IPS-NIHi7 (cell line): ENCODE measurements at regions not wholly inside any gene's neighbourhood (a gene's known extent, or its start where the extent isn't known, plus 50 kb on each side); places are given as distances from the start of the nearest gene placed in this dataset.
"Not testable (repeated sequence)": the region's sequence is repeated elsewhere in the genome, so short reads cannot be mapped to it uniquely, and the experiment has no call there.

Experiments
- DNase-seq: peaks from one replicate; pipeline ENCODE4 v3.0.0; 2012; ENCODE audit warnings: mixed read lengths; ENCODE audit errors: extremely low spot score

- no peak for DNase-seq
Observed at GRCh38 chr6:90689172-90689571, 102.3 kb upstream of the MAP3K7 start.

- DNase-seq: no peak
Observed at GRCh38 chr6:90687775-90688380, 101.0 kb upstream of the MAP3K7 start.

DNA sequence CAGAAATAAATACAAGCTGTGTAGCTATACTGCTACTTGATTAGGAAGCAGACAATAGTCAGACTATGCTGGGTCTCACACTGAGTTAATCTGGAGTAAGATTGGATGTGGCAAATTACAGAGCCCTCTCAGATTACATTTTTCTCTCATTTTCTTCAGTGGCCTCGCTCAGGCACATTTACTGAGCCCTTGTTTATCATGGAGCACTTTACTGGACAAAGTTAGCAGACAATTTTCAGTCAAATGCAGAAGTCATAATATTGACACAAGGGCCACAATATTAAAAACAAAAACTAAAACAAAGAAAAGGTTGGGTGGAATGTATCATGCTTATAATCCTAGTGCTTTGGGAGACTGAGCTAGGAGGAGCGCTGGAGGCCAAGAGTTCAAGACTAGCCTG, 95.0 kb upstream of the MAP3K7 start:
- DNase-seq: no peak

- no peak for DNase-seq
Observed at GRCh38 chr6:90678049-90678779, 91.3 kb upstream of the MAP3K7 start.

DNA sequence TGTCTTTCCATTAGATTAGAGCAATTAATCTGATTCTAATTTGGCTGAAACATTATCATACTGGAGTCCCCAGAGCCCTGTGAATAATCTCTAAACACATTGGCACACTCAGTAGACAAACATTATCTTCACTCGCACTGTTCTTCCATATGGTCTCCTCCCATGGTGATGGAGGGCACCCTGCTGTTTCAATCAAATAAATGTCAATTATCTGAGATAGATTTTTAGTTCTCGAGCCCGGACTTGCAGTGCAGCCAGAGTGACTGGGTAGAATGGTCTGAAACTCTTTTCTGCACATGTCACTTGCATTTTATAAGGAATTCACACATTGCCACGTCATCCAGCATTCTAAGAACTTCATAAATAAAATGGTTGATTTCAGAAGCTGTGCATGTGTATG, 90.6 kb upstream of the MAP3K7 start:
- DNase-seq: no peak

- peak; percentile 78 for DNase-seq
Observed at GRCh38 chr6:90676516-90677300, 89.8 kb upstream of the MAP3K7 start.

GRCh38 chr6:90675107-90675506, 88.2 kb upstream of the MAP3K7 start:
- DNase-seq: not testable (repeated sequence)

DNA sequence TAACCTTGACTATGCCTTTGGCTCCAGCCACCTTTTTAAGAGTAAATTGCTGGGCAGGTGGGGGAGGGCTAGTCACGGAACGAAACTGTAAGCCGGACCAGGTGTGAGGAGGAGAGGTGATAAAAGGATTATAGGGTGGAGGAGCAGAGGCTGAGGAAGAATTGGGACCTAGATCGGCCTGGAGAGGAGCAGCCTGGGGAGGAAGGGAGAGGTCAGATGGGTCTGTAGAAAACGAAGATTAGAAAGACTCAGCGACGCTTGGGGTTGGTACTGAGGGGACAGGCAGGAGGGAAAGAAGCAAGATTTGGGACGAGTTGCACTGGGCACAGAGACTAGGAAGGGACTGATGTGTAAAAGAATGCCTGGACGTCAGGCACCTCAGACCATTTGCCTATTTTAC, 87.2 kb upstream of the MAP3K7 start:
- DNase-seq: not testable (repeated sequence)

GRCh38 chr6:90669846-90670245, 83.0 kb upstream of the MAP3K7 start:
- no peak for DNase-seq

GRCh38 chr6:90669420-90669819, 82.5 kb upstream of the MAP3K7 start:
- no peak for DNase-seq

GRCh38 chr6:90668141-90668540, 81.3 kb upstream of the MAP3K7 start:
- DNase-seq: no peak

- no peak for DNase-seq
Observed at GRCh38 chr6:90663873-90664272, 77.0 kb upstream of the MAP3K7 start.

DNA sequence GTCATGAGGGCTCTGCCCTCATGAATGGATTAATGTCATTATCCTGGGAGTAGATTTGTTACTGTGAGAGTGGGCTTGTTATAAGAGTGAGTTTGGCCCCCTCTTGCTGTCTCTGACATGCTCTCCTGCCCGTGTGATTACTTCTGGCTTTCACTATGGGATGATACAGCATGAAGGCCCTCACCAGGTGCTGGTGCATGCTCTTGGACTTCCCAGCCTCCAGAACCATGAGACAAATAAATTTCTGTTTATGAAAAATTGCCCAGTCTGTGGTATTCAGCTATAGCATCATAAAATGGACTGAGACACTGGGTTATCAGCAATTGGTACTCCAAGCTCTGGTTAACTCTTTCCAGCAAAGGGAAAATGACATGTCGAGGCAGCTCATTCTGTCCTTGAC, 76.2 kb upstream of the MAP3K7 start:
- no peak for DNase-seq

DNA sequence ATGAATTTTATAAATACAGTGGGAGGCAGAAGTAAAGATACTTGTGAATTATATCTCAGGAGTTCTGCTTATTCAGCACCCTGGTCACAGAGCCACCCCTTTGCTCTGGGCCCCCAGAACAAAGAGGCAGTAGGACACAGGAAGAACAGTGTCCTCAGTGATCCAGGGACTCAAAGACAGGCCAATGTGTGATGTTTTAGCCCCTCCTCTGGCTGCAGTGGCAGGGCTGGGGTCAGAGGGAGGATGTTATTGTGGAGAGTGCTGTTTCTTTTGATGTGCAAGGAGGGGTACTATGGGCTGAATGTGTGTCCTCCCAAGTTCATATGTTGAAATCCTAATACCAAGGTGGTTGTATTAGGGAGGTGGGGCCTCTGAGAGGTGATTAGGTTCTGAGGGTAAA, 74.1 kb upstream of the MAP3K7 start:
- no peak for DNase-seq

DNA sequence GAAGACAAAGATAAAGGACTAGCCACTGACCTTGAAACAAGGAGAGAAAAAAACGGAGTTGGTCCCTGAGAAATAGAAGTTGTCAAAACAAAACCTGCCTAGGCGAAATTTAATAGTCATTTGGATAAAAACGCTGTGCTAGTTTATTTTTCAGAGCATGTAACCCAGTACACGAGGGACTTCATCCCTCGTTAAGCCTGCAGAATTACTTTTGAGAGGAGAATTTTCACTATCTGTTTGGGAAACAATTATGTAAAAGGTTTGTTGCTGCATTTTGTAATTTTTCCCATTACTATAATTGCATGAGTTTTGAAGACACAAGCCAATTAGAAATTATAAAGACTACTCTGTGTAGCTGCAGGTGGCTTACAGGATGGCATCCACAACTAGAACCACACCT, 71.6 kb upstream of the MAP3K7 start:
- DNase-seq: no peak

DNA sequence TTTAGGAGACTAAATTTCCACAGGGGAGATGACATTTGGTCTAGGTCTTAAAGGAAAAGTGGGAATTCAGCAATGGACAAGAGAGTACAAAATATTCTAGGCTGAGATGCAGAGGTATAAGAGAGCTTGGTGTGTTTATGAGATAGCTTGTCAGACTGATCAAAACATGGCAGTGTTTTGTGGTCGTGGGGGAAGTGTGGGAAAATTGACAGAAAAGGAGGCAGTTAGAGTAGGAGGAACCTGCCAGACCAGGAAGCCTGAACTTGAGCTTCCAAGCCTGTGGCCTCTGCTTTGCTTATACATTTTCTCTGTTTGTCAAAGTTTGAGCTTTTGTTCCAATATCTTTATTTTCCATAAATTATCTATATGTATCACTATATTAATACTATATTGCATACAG, 69.5 kb upstream of the MAP3K7 start:
- DNase-seq: no peak

GRCh38 chr6:90654806-90655205, 67.9 kb upstream of the MAP3K7 start:
- no peak for DNase-seq

GRCh38 chr6:90654166-90654565, 67.3 kb upstream of the MAP3K7 start:
- no peak for DNase-seq

DNA sequence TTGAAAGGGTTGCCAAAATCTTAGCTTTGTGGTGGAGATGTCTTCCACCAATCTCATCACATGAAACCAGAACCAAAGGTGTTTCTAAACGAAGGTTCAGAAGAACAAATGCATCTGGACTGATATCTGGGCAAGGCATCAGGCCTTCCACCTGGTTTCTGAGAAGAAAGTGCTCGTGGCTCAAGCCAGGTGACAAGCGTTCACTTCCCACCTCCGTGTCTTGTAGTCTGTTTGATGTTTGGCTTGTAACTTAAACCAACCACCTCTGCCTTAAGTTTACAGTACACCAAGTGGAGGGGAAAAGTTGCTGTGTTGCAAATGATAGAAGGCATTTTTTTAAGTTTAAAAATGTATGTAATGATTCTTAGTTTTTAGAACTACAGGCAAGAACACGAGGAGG, 66.9 kb upstream of the MAP3K7 start:
- no peak for DNase-seq

DNA sequence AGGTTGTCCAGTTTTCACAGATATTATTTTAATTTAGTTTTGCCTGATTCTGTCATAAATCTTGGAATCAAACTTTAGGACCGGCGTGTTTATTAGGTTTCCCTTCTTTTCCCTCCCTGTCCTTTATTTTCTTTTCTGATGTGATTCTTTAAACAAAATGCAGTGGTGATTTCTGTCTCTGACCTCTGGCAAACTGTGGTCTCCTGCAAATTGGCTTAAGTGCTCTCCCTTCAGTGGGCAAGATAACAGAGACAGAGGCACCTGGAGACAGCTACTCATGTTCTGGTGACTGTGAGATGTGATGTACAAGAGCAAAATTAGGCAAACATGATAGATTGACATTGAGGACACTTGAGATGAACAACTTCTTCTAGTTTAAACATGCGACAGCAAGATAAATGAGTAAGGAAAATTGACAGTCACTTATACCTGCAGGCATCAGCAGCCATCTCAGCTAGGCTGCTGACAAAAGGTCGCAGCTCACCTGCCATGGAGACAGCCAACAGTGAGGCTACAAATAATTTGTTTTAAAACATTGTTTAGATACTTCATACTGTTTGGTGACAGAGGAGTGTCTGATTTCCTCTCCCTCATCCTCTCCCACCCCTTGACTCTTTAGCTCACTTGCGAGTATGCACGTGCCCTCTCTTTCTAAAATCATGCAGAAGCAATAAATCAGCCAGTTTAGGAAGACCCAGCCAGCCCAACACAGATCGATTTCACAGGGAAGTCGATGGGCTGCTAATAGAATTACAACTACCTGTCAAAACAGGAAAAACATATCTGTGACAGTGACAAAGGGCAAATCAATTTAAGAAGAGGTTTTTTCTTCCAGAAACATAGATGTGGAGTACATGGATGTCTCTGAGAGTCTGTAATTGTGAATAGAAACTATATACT, 63.4 kb upstream of the MAP3K7 start:
- DNase-seq: no peak

GRCh38 chr6:90648873-90649272, 62.0 kb upstream of the MAP3K7 start:
- DNase-seq: no peak

GRCh38 chr6:90646940-90647339, 60.1 kb upstream of the MAP3K7 start:
- DNase-seq: no peak
